ENCODE measurements at regions not wholly inside any gene's neighbourhood (a gene's known extent, or its start where the extent isn't known, plus 50 kb on each side); places are given as distances from the start of the nearest gene placed in this dataset.

DNA sequence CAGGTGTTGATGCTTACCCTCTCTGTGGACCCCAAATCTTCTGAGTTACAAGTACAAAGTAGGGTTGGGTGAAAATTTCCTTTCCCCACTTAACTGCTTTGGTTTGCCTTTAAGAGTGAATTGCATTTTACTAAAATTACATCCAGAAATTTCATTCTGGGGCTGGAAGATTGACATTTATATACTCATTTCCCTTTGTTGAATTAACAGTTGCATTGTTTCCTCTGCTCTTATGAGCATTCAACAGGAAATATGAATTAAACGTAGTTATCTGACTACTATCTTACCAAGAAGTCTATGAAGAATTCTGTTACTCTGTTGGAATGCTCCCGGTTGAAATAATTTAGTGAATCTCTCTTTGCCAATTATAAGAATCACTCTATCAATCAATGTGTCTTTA lies 1231.1 kb upstream of the NXPH2 start:
- no peak overlapping the region for H3K4me3 ChIP-seq (ENCODE audit: low read depth, low read length)

DNA sequence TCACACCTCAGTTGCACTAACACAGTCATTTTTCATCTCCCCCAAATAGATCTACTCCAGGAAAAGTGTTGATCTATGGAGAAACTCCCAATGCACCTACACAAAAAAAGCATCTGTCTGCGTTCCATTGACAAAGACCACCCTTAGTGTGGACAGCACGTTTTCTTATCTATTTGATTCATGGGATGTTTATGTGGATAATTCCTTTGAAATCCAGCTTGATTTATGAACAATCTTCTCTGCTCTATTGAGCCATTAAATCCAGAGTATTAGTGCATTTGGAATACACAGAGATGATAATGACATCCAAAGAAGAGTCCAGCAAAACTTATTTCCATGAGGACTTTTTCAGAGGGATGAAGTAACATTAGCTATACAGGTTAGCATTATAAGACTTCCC lies 1221.9 kb upstream of the NXPH2 start:
- TF ChIP-seq CTCF (conservative IDR thresholded peaks at IDR 0.05; ENCODE audit: low read depth, low read length), result no peak
- DNase-seq (ENCODE audit: low read depth), result no peak
- H3K4me3 ChIP-seq (ENCODE audit: low read depth, low read length), result no peak overlapping the region

More for the DNA sequence above, 1231.1 kb upstream of the NXPH2 start:
- DNase-seq (ENCODE audit: low read depth), result no peak
- TF ChIP-seq CTCF (conservative IDR thresholded peaks at IDR 0.05; ENCODE audit: low read depth, low read length), result no peak

DNA sequence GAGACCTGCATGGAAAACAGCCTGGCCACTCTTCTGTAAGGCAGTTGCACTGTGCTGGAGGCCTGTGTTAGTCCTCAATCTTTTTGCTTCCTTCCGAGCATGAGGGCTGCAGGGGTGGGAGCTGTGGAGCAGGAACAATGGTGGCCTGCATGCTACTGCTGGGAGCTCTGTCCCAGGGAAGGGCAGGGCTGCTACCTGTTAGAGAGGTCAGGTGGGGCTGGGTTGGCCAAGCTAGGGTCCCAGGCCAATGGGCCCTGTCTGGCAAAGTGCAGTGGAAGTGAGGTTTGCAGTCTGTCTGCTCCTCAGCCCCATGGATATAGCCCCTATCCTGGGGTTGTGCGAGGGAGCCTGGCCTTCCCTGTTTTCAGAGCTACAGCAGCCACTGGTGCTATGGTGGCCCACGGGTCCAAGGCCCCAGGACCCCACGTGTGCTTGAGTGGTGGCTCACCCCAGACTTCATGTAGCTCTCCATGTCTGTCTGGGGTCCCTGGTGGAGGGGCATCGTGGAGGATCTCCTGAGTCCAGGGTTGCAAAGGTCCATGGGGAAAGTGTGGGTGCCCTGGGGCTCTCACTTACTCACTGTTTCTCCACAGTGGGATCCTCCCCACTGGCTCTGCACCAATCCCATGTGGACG lies 1212.6 kb upstream of the NXPH2 start:
- no peak for TF ChIP-seq CTCF (conservative IDR thresholded peaks at IDR 0.05; ENCODE audit: low read depth, low read length)
- H3K4me3 ChIP-seq (ENCODE audit: low read depth, low read length), result no peak overlapping the region
- no peak for DNase-seq (ENCODE audit: low read depth)

DNA sequence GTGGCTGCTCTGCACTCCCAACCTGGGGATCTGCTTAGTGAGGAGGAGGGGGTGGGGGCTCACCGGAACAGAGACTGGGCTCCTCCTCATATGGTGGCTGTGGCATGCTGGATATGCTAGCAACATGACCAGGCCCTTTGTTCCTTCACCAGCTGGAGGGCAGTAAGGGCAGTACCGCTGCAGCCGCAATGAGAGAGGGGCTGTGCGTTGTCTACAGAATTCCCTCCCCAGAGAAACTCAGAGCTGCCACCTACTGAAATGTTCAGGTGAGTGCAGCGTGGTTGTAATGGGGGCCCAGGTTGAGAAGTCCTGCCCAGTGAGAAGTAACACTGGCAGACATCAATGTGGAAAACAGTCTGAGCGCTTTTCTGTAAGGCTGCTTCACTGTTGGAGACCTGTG lies 1211.9 kb upstream of the NXPH2 start:
- H3K4me3 ChIP-seq (ENCODE audit: low read depth, low read length), result no peak overlapping the region
- no peak for DNase-seq (ENCODE audit: low read depth)
- TF ChIP-seq CTCF (conservative IDR thresholded peaks at IDR 0.05; ENCODE audit: low read depth, low read length), result no peak

GRCh38 chr2:139990646-139991335 lies 1210.6 kb upstream of the NXPH2 start:
- no peak for TF ChIP-seq CTCF (conservative IDR thresholded peaks at IDR 0.05; ENCODE audit: low read depth, low read length)
- H3K4me3 ChIP-seq (ENCODE audit: low read depth, low read length), result no peak overlapping the region
- DNase-seq (ENCODE audit: low read depth), result no peak

DNA sequence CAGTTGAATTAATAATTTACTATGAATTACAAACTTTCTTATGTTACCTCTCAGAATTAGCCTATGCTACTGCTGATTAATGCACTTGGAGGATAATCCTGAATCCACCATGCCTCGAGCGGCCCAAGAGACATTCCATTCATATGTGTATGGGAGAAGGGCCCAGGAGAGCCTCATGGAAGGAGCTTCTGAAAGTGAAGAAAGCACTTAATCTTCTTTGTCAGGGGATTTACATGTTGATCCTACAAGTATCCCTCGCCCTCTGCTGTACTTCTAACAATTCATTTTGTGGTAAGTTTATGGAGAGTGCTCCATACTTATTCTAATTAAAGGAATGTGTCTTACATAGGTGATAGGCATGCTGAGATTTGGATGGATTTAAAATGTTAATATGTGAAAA lies 1189.1 kb upstream of the NXPH2 start:
- no peak for DNase-seq (ENCODE audit: low read depth)
- TF ChIP-seq CTCF (conservative IDR thresholded peaks at IDR 0.05; ENCODE audit: low read depth, low read length), result no peak
- H3K4me3 ChIP-seq (ENCODE audit: low read depth, low read length), result no peak overlapping the region

GRCh38 chr2:139968588-139968987 lies 1188.4 kb upstream of the NXPH2 start:
- TF ChIP-seq CTCF (conservative IDR thresholded peaks at IDR 0.05; ENCODE audit: low read depth, low read length), result no peak
- DNase-seq (ENCODE audit: low read depth), result no peak
- H3K4me3 ChIP-seq (ENCODE audit: low read depth, low read length), result no peak overlapping the region

All from choroid plexus epithelial cell (primary cell).